Calu3 (cell line): ENCODE measurements at regions not wholly inside any gene's neighbourhood (a gene's known extent, or its start where the extent isn't known, plus 50 kb on each side); places are given as distances from the start of the nearest gene placed in this dataset.

ENCODE experiments used
- BruUV-seq: library from RNA; stranded (reverse); fragments of 400-500 nt; replicated peaks from 2 replicates; lab custom pipeline; 2021; lab: Mats Ljungman, UMichigan
- CTCF ChIA-PET: fragments of 300-600 bp; sonication (Branson Sonifier 250); formaldehyde crosslinking; loops from one replicate; lab custom pipeline; 2022; ENCODE audit warnings: antibody characterized with exemption; lab: Charles Lee
- DNase-seq: peaks from one replicate; pipeline ENCODE4 v3.0.0; 2022
- H3K27ac Mint-ChIP-seq: one replicate; pipeline ENCODE4 v1.8.0; 2022; ENCODE audit warnings: mixed read lengths; ENCODE audit not compliant: unreplicated experiment
- H3K27me3 Mint-ChIP-seq: one replicate; pipeline ENCODE4 v1.8.0; 2022; ENCODE audit warnings: mixed read lengths; ENCODE audit not compliant: unreplicated experiment
- H3K36me3 Mint-ChIP-seq: one replicate; pipeline ENCODE4 v1.8.0; 2022; ENCODE audit warnings: mild to moderate bottlenecking, moderate library complexity, mixed read lengths; ENCODE audit not compliant: insufficient read depth, unreplicated experiment
- H3K4me1 Mint-ChIP-seq: one replicate; pipeline ENCODE4 v1.8.0; 2022; ENCODE audit warnings: mild to moderate bottlenecking, low read depth, mixed read lengths; ENCODE audit not compliant: unreplicated experiment
- H3K4me3 Mint-ChIP-seq: one replicate; pipeline ENCODE4 v1.8.0; 2022; ENCODE audit warnings: mild to moderate bottlenecking, low read depth, moderate library complexity, mixed read lengths; ENCODE audit not compliant: unreplicated experiment
- H3K9me3 Mint-ChIP-seq: one replicate; pipeline ENCODE4 v1.8.0; 2022; ENCODE audit warnings: low read depth, mixed read lengths; ENCODE audit not compliant: unreplicated experiment
- CTCF ChIP-seq: fragments of 200-600 bp; IDR thresholded peaks from one replicate; pipeline ENCODE4 v1.8.0; 2022; ENCODE audit warnings: antibody characterized with exemption; ENCODE audit not compliant: unreplicated experiment
- intact Hi-C: fragments of 100-400 bp; cut with micrococcal nuclease; formaldehyde crosslinking; loops from one replicate; pipeline ENCODE4 v1.10.0; 2022; ENCODE audit not compliant: unreplicated experiment

GRCh38 chr17:77763575-77763974 lies 194.9 kb upstream of the TNRC6C start:
- intact Hi-C loops, result no loop called here
- Mint-ChIP-seq H3K36me3 (no peaks in the 10 kb centered on the region), H3K27ac (no peak overlapping the region), H3K4me1 (no peaks in the 10 kb centered on the region), H3K27me3 (peaks cover 80% of the 10 kb centered on the region), H3K9me3 (no peaks in the 10 kb centered on the region), H3K4me3 (no peak overlapping the region)
- no peak for DNase-seq
- no peak for TF ChIP-seq CTCF
- BruUV-seq, result no TSS peak
- CTCF ChIA-PET, result no interaction called here

GRCh38 chr17:77765292-77765691 lies 193.2 kb upstream of the TNRC6C start:
- no TSS peak for BruUV-seq
- Mint-ChIP-seq H3K9me3 (no peaks in the 10 kb centered on the region), H3K27me3 (peaks cover 91% of the 10 kb centered on the region), H3K4me1 (no peaks in the 10 kb centered on the region), H3K27ac (no peak overlapping the region), H3K36me3 (no peaks in the 10 kb centered on the region), H3K4me3 (no peak overlapping the region)
- no peak for DNase-seq
- TF ChIP-seq CTCF, result no peak
- intact Hi-C loops, result no loop called here
- CTCF ChIA-PET, result interaction anchor here (0.7 kb wide), 1 partner anchor 23 kb away, joined by 3 read pairs; no protein-coding TSS in a partner anchor

GRCh38 chr17:77767148-77767547 lies 191.4 kb upstream of the TNRC6C start:
- H3K9me3 Mint-ChIP-seq, result no peaks in the 10 kb centered on the region
- no peak for TF ChIP-seq CTCF
- H3K4me1 Mint-ChIP-seq, result no peaks in the 10 kb centered on the region

GRCh38 chr17:77768248-77768852 lies 190.2 kb upstream of the TNRC6C start:
- TF ChIP-seq CTCF, result no peak
- no peaks in the 10 kb centered on the region for H3K36me3 Mint-ChIP-seq
- intact Hi-C loops, result no loop called here
- no peaks in the 10 kb centered on the region for H3K9me3 Mint-ChIP-seq
- no peak for DNase-seq
- peaks cover 8% of the 10 kb centered on the region for H3K4me1 Mint-ChIP-seq
- H3K27ac Mint-ChIP-seq, result no peak overlapping the region
- no TSS peak for BruUV-seq
- H3K4me3 Mint-ChIP-seq, result no peak overlapping the region
- CTCF ChIA-PET, result interaction anchor here (0.7 kb wide), 1 partner anchor 107 kb away, joined by 3 read pairs; no protein-coding TSS in a partner anchor
- peaks cover 99% of the 10 kb centered on the region for H3K27me3 Mint-ChIP-seq

More at GRCh38 chr17:77767148-77767547, 191.4 kb upstream of the TNRC6C start:
- no peak overlapping the region for H3K4me3 Mint-ChIP-seq
- no peaks in the 10 kb centered on the region for H3K36me3 Mint-ChIP-seq
- no peak overlapping the region for H3K27ac Mint-ChIP-seq
- intact Hi-C loops, result no loop called here
- peaks cover 92% of the 10 kb centered on the region for H3K27me3 Mint-ChIP-seq
- CTCF ChIA-PET, result no interaction called here
- DNase-seq, result no peak
- BruUV-seq, result no TSS peak
